ENCODE measurements at regions not wholly inside any gene's neighbourhood (a gene's known extent, or its start where the extent isn't known, plus 50 kb on each side); places are given as distances from the start of the nearest gene placed in this dataset.

GRCh38 chr13:97798836-97799235 lies 154.6 kb upstream of the IPO5 start:
- TF ChIP-seq CTCF (IDR thresholded peaks at IDR 0.05) (no peak), POLR2AphosphoS5 (IDR thresholded peaks at IDR 0.05; ENCODE audit: insufficient read depth in 1 of 2, low read depth in 1 of 2) (no peak), POLR2A (IDR thresholded peaks at IDR 0.05) (no peak)
- no peaks in the 10 kb centered on the region for H3K36me3 ChIP-seq
- no peaks in the 10 kb centered on the region for H3K4me1 ChIP-seq
- H3K9me3 ChIP-seq: no peaks in the 10 kb centered on the region
- intact Hi-C loops (cut with DNase I): no loop called here
- H3K27me3 ChIP-seq: no peaks in the 10 kb centered on the region
- H3K27ac ChIP-seq: no peak overlapping the region
- no peak overlapping the region for H3K4me3 ChIP-seq
- no peak for DNase-seq (ENCODE audit: extremely low spot score in 2 of 2)

GRCh38 chr13:97802213-97802612 lies 151.3 kb upstream of the IPO5 start:
- no peak for DNase-seq (ENCODE audit: extremely low spot score in 2 of 2)
- no peak for TF ChIP-seq CTCF (IDR thresholded peaks at IDR 0.05)
- no peak for TF ChIP-seq POLR2A (IDR thresholded peaks at IDR 0.05)
- TF ChIP-seq POLR2AphosphoS5 (IDR thresholded peaks at IDR 0.05; ENCODE audit: insufficient read depth in 1 of 2, low read depth in 1 of 2): no peak
- Histone ChIP-seq H3K27me3 (no peaks in the 10 kb centered on the region), H3K27ac (no peak overlapping the region), H3K9me3 (no peaks in the 10 kb centered on the region), H3K36me3 (no peaks in the 10 kb centered on the region), H3K4me1 (no peaks in the 10 kb centered on the region), H3K4me3 (no peak overlapping the region)
- intact Hi-C loops (cut with DNase I): no loop called here

GRCh38 chr13:97809576-97809975 lies 143.9 kb upstream of the IPO5 start:
- no peak for TF ChIP-seq POLR2A (IDR thresholded peaks at IDR 0.05)
- TF ChIP-seq POLR2AphosphoS5 (IDR thresholded peaks at IDR 0.05; ENCODE audit: insufficient read depth in 1 of 2, low read depth in 1 of 2): no peak
- no peak for TF ChIP-seq CTCF (IDR thresholded peaks at IDR 0.05)
- DNase-seq (ENCODE audit: extremely low spot score in 2 of 2): no peak
- Histone ChIP-seq H3K27ac (no peak overlapping the region), H3K27me3 (no peaks in the 10 kb centered on the region), H3K4me1 (no peaks in the 10 kb centered on the region), H3K4me3 (no peak overlapping the region), H3K36me3 (no peaks in the 10 kb centered on the region), H3K9me3 (no peaks in the 10 kb centered on the region)
- intact Hi-C loops (cut with DNase I): no loop called here

GRCh38 chr13:97810152-97810551 lies 143.3 kb upstream of the IPO5 start:
- Histone ChIP-seq H3K27ac (no peak overlapping the region), H3K4me3 (no peak overlapping the region), H3K36me3 (no peaks in the 10 kb centered on the region), H3K4me1 (no peaks in the 10 kb centered on the region), H3K27me3 (no peaks in the 10 kb centered on the region), H3K9me3 (no peaks in the 10 kb centered on the region)
- DNase-seq (ENCODE audit: extremely low spot score in 2 of 2): no peak
- no peak for TF ChIP-seq POLR2A (IDR thresholded peaks at IDR 0.05)
- TF ChIP-seq POLR2AphosphoS5 (IDR thresholded peaks at IDR 0.05; ENCODE audit: insufficient read depth in 1 of 2, low read depth in 1 of 2): no peak
- TF ChIP-seq CTCF (IDR thresholded peaks at IDR 0.05): no peak
- intact Hi-C loops (cut with DNase I): no loop called here

GRCh38 chr13:97822377-97822776 lies 131.1 kb upstream of the IPO5 start:
- no peaks in the 10 kb centered on the region for H3K9me3 ChIP-seq
- H3K4me3 ChIP-seq: no peak overlapping the region
- intact Hi-C loops (cut with DNase I): no loop called here
- no peak for TF ChIP-seq POLR2A (IDR thresholded peaks at IDR 0.05)
- TF ChIP-seq CTCF (IDR thresholded peaks at IDR 0.05): no peak
- TF ChIP-seq POLR2AphosphoS5 (IDR thresholded peaks at IDR 0.05; ENCODE audit: insufficient read depth in 1 of 2, low read depth in 1 of 2): no peak
- no peaks in the 10 kb centered on the region for H3K36me3 ChIP-seq
- no peaks in the 10 kb centered on the region for H3K4me1 ChIP-seq
- DNase-seq (ENCODE audit: extremely low spot score in 2 of 2): no peak
- no peak overlapping the region for H3K27ac ChIP-seq
- H3K27me3 ChIP-seq: no peaks in the 10 kb centered on the region

Data from vagina (tissue), 2 donors.